DMS79 (cell line): ENCODE measurements at regions not wholly inside any gene's neighbourhood (a gene's known extent, or its start where the extent isn't known, plus 50 kb on each side); places are given as distances from the start of the nearest gene placed in this dataset.

Experiments used
- DNase-seq: peaks from one replicate; lab custom pipeline; 2025; lab: John Stamatoyannopoulos, UW

- DNase-seq = no peak
These were observed 151.1 kb upstream of the BMP2 start for GRCh38 chr20:6616421-6616820.

- no peak for DNase-seq
These were observed 152.7 kb upstream of the BMP2 start for GRCh38 chr20:6614836-6615235.

GRCh38 chr20:6613280-6613861 lies 154.1 kb upstream of the BMP2 start:
- peak; percentile 8 for DNase-seq

GRCh38 chr20:6612606-6612923 lies 154.9 kb upstream of the BMP2 start:
- no peak for DNase-seq

- no peak for DNase-seq
These were observed 155.4 kb upstream of the BMP2 start for GRCh38 chr20:6611911-6612605.

GRCh38 chr20:6606651-6607050 lies 160.8 kb upstream of the BMP2 start:
- DNase-seq = no peak

- no peak for DNase-seq
These were observed 162.2 kb upstream of the BMP2 start for GRCh38 chr20:6605055-6605935.

- DNase-seq = no peak
These were observed 163.3 kb upstream of the BMP2 start for GRCh38 chr20:6604179-6604578.

- no peak for DNase-seq
These were observed 167.4 kb upstream of the BMP2 start for GRCh38 chr20:6599876-6600735.

GRCh38 chr20:6595704-6596103 lies 171.8 kb upstream of the BMP2 start:
- DNase-seq = no peak

GRCh38 chr20:6590891-6591637 lies 176.4 kb upstream of the BMP2 start:
- DNase-seq = no peak

- DNase-seq = peak; percentile 41
These were observed 179.2 kb upstream of the BMP2 start for GRCh38 chr20:6588296-6588695.

- no peak for DNase-seq
These were observed 184.2 kb upstream of the BMP2 start for GRCh38 chr20:6583134-6583738.

- no peak for DNase-seq
These were observed 185.0 kb upstream of the BMP2 start for GRCh38 chr20:6582449-6582848.

- DNase-seq = no peak
These were observed 187.0 kb upstream of the BMP2 start for GRCh38 chr20:6580486-6580885.

- DNase-seq = no peak
These were observed 187.7 kb upstream of the BMP2 start for GRCh38 chr20:6579824-6580223.

GRCh38 chr20:6579417-6579816 lies 188.1 kb upstream of the BMP2 start:
- no peak for DNase-seq

GRCh38 chr20:6577451-6577850 lies 190.0 kb upstream of the BMP2 start:
- no peak for DNase-seq

GRCh38 chr20:6576726-6577125 lies 190.8 kb upstream of the BMP2 start:
- no peak for DNase-seq

- no peak for DNase-seq
These were observed 191.5 kb upstream of the BMP2 start for GRCh38 chr20:6575912-6576401.

GRCh38 chr20:6566821-6567220 lies 200.7 kb upstream of the BMP2 start:
- no peak for DNase-seq
